ENCODE measurements at regions not wholly inside any gene's neighbourhood (a gene's known extent, or its start where the extent isn't known, plus 50 kb on each side); places are given as distances from the start of the nearest gene placed in this dataset.

DNA sequence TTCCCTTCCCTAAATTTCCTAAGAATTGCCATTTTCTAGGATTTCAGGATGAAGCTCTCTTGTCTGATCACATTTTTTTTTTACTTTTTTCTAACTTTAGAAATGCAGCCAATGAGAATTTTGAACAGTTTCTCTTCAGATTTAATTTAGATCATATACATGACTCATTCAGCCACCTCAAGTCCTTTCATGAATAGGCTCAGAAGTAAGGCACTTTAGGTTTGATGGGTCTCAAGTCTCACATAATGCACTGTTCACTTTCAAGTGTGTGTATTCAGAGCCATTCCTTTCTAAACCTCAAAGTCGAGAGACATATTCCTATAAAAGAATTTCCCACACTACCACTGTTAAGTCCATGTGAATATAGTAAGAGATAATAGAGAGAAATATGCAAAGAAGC, 614.1 kb upstream of the VRK2 start (continued):
- TF ChIP-seq, protein P1, sequence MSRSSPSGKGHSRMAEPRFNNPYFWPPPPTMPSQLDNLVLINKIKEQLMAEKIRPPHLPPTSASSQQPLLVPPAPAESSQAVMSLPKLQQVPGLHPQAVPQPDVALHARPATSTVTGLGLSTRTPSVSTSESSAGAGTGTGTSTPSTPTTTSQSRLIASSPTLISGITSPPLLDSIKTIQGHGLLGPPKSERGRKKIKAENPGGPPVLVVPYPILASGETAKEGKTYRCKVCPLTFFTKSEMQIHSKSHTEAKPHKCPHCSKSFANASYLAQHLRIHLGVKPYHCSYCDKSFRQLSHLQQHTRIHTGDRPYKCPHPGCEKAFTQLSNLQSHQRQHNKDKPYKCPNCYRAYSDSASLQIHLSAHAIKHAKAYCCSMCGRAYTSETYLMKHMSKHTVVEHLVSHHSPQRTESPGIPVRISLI (CRISPR knock-in tag; IDR thresholded peaks at IDR 0.05; ENCODE audit: borderline replicate concordance), result no peak
- TF ChIP-seq TAF15 (IDR thresholded peaks at IDR 0.05; ENCODE audit: low read depth, low read length, poor library complexity, severe bottlenecking), result no peak

DNA sequence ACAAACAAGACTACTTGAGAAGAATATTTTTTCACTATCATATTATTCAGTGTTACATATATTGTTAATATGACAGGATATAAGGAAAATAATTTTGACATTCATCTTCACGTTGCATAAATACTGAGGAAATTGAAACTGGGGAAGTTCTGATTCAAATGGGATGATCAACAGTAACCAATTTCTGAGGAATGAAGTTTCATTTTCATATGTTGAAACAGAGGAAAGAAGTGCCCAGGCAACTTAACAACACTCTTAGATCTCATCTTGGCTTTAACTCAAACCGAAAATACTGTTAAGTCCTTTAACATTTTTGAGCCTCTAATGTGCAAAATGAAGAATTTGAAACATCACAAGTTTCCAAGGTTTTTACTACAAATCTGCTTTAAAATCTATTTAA, 612.2 kb upstream of the VRK2 start:
- DNase-seq (ENCODE audit: low spot score), result no peak
- no peaks in the 10 kb centered on the region for H3K36me3 ChIP-seq (replicated peaks in 1 of 2; ENCODE audit: control insufficient read depth in 1 of 2, insufficient read depth in 2 of 2, low read length in 2 of 2)
- CTCF ChIA-PET (ENCODE audit: low intra/inter-chr PET ratio, low total read pairs), result no interaction called here
- no peak for ATAC-seq
- no peaks in the 10 kb centered on the region for H3K4me1 ChIP-seq (ENCODE audit: insufficient read depth, low read length)
- intact Hi-C loops (cut with micrococcal nuclease; ENCODE audit: unreplicated experiment), result no loop called here
- FAIRE-seq, result no peak
- H3K27me3 ChIP-seq (ENCODE audit: control insufficient read depth in 1 of 2, insufficient read depth in 2 of 2, low read length in 2 of 2), result no peaks in the 10 kb centered on the region
- H3K4me3 ChIP-seq (replicated peaks in 1 of 3; ENCODE audit: insufficient read depth in 1 of 3, low read depth in 2 of 3, low read length in 3 of 3), result no peak overlapping the region
- in situ Hi-C loops (cut with HindIII; ENCODE audit: extremely low pct_ligation_motif_present, low pct_unique_long_range_greater_than_20kb), result no loop called here
- no TSS peak for BruUV-seq (replicated peaks)
- no peaks in the 10 kb centered on the region for H3K79me2 ChIP-seq (ENCODE audit: insufficient read depth, low read length)
- no peak overlapping the region for H3K27ac ChIP-seq (ENCODE audit: extremely low read length, insufficient read depth, low read length)
- H4K20me1 ChIP-seq (ENCODE audit: insufficient read depth, low read length), result no peaks in the 10 kb centered on the region
- WGBS (ENCODE audit: low lambda C conversion rate), result 4% methylated on average over 2 of the region's 2 CpGs
- H3K9ac ChIP-seq (ENCODE audit: insufficient read depth, low read depth, low read length), result no peak overlapping the region
- H3K4me2 ChIP-seq (ENCODE audit: low read depth, low read length), result no peak overlapping the region
- no peaks in the 10 kb centered on the region for H3K9me3 ChIP-seq (ENCODE audit: low read length)
- POLR2A ChIA-PET, result no interaction called here
- no peak overlapping the region for H2AFZ ChIP-seq (ENCODE audit: low read length)
- no peak for TF ChIP-seq RARA (CRISPR knock-in tag; IDR thresholded peaks at IDR 0.05)
- TF ChIP-seq NR1H2 (CRISPR knock-in tag; IDR thresholded peaks at IDR 0.05; ENCODE audit: borderline replicate concordance, low read depth), result no peak
- no peak for TF ChIP-seq ZFP36L1 (CRISPR knock-in tag; IDR thresholded peaks at IDR 0.05)
- TF ChIP-seq, protein P2, sequence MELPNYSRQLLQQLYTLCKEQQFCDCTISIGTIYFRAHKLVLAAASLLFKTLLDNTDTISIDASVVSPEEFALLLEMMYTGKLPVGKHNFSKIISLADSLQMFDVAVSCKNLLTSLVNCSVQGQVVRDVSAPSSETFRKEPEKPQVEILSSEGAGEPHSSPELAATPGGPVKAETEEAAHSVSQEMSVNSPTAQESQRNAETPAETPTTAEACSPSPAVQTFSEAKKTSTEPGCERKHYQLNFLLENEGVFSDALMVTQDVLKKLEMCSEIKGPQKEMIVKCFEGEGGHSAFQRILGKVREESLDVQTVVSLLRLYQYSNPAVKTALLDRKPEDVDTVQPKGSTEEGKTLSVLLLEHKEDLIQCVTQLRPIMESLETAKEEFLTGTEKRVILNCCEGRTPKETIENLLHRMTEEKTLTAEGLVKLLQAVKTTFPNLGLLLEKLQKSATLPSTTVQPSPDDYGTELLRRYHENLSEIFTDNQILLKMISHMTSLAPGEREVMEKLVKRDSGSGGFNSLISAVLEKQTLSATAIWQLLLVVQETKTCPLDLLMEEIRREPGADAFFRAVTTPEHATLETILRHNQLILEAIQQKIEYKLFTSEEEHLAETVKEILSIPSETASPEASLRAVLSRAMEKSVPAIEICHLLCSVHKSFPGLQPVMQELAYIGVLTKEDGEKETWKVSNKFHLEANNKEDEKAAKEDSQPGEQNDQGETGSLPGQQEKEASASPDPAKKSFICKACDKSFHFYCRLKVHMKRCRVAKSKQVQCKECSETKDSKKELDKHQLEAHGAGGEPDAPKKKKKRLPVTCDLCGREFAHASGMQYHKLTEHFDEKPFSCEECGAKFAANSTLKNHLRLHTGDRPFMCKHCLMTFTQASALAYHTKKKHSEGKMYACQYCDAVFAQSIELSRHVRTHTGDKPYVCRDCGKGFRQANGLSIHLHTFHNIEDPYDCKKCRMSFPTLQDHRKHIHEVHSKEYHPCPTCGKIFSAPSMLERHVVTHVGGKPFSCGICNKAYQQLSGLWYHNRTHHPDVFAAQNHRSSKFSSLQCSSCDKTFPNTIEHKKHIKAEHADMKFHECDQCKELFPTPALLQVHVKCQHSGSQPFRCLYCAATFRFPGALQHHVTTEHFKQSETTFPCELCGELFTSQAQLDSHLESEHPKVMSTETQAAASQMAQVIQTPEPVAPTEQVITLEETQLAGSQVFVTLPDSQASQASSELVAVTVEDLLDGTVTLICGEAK (IDR thresholded peaks at IDR 0.05), result no peak
- TF ChIP-seq, protein P2 (CRISPR knock-in tag; IDR thresholded peaks at IDR 0.05), result no peak
- no peak for TF ChIP-seq ZNF773 (CRISPR knock-in tag; IDR thresholded peaks at IDR 0.05; ENCODE audit: borderline replicate concordance)
- no peak for TF ChIP-seq AGO2 (optimal IDR thresholded peaks at IDR 0.05; ENCODE audit: low read depth, low read length)
- TF ChIP-seq, protein P3, sequence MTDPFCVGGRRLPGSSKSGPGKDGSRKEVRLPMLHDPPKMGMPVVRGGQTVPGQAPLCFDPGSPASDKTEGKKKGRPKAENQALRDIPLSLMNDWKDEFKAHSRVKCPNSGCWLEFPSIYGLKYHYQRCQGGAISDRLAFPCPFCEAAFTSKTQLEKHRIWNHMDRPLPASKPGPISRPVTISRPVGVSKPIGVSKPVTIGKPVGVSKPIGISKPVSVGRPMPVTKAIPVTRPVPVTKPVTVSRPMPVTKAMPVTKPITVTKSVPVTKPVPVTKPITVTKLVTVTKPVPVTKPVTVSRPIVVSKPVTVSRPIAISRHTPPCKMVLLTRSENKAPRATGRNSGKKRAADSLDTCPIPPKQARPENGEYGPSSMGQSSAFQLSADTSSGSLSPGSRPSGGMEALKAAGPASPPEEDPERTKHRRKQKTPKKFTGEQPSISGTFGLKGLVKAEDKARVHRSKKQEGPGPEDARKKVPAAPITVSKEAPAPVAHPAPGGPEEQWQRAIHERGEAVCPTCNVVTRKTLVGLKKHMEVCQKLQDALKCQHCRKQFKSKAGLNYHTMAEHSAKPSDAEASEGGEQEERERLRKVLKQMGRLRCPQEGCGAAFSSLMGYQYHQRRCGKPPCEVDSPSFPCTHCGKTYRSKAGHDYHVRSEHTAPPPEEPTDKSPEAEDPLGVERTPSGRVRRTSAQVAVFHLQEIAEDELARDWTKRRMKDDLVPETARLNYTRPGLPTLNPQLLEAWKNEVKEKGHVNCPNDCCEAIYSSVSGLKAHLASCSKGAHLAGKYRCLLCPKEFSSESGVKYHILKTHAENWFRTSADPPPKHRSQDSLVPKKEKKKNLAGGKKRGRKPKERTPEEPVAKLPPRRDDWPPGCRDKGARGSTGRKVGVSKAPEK (CRISPR knock-in tag; IDR thresholded peaks at IDR 0.05; ENCODE audit: borderline replicate concordance), result no peak
- no peak for TF ChIP-seq ZNF17 (CRISPR knock-in tag; IDR thresholded peaks at IDR 0.05)
